Keratinocyte (primary cell): ENCODE measurements at regions not wholly inside any gene's neighbourhood (a gene's known extent, or its start where the extent isn't known, plus 50 kb on each side); places are given as distances from the start of the nearest gene placed in this dataset.

Experiments
- DNase-seq: peaks from one replicate; pipeline ENCODE4 v3.0.0-alpha.2; 2011; ENCODE audit warnings: low read depth, missing footprints, low spot score
- FAIRE-seq: peaks from 2 replicates; lab custom pipeline; 2011; peaks lifted over from hg19 to GRCh38; lab: Jason Lieb, UNC
- H2AFZ ChIP-seq: 2 replicates; pipeline ENCODE4 v1.6.0; 2012; ENCODE audit warnings: low read length, control low read depth, inconsistent platforms; ENCODE audit not compliant: control insufficient read depth
- H3K27ac ChIP-seq: 2 replicates; pipeline ENCODE4 v1.5.1; 2011; ENCODE audit warnings: low read length; ENCODE audit not compliant: control insufficient read depth, insufficient read depth
- H3K27me3 ChIP-seq: 3 replicates; pipeline ENCODE4 v1.6.0; 2011; ENCODE audit warnings: low read length; ENCODE audit not compliant: control insufficient read depth, insufficient read depth; ENCODE audit errors: extremely low read depth
- H3K36me3 ChIP-seq, 2 experiments: 2 replicates in 1 of 2; 3 replicates in 1 of 2; pipeline ENCODE4 v1.5.1; 2011; ENCODE audit warnings: low read length in 2 of 2, mild to moderate bottlenecking in 1 of 2; ENCODE audit not compliant: control insufficient read depth in 2 of 2, insufficient read depth in 2 of 2; ENCODE audit errors: extremely low read depth in 1 of 2
- H3K4me1 ChIP-seq: 3 replicates; pipeline ENCODE4 v1.5.1; 2011; ENCODE audit warnings: low read length; ENCODE audit not compliant: control insufficient read depth, insufficient read depth; ENCODE audit errors: extremely low read depth
- H3K4me2 ChIP-seq: 3 replicates; pipeline ENCODE4 v1.6.0; 2011; ENCODE audit warnings: low read depth, low read length; ENCODE audit not compliant: control insufficient read depth, insufficient read depth; ENCODE audit errors: extremely low read depth
- H3K4me3 ChIP-seq, 3 experiments: fragments of 200-600 bp in 1 of 3; sonication (generic) in 1 of 3; 2 replicates in 2 of 3; 3 replicates in 1 of 3; pipeline ENCODE4 v1.5.1; 2011 to 2016; ENCODE audit warnings: low read length in 3 of 3, mild to moderate bottlenecking in 3 of 3, control low read depth in 2 of 3, inconsistent platforms in 1 of 3, low read depth in 1 of 3, mixed read lengths in 1 of 3, mixed run types in 1 of 3, moderate library complexity in 1 of 3; ENCODE audit not compliant: control insufficient read depth in 2 of 3, insufficient read depth in 2 of 3; ENCODE audit errors: extremely low read depth in 1 of 3
- H3K79me2 ChIP-seq: 2 replicates; pipeline ENCODE4 v1.6.0; 2012; ENCODE audit warnings: low read length; ENCODE audit not compliant: control insufficient read depth, insufficient read depth
- H3K9ac ChIP-seq: 3 replicates; pipeline ENCODE4 v1.6.0; 2011; ENCODE audit warnings: low read length; ENCODE audit not compliant: control insufficient read depth, insufficient read depth; ENCODE audit errors: extremely low read depth
- H3K9me1 ChIP-seq: 3 replicates; pipeline ENCODE4 v1.6.0; 2011; ENCODE audit warnings: low read length; ENCODE audit not compliant: control insufficient read depth, insufficient read depth; ENCODE audit errors: extremely low read depth
- H3K9me3 ChIP-seq: 2 replicates; pipeline ENCODE4 v1.5.1; 2012; ENCODE audit warnings: low read depth, low read length; ENCODE audit not compliant: control insufficient read depth
- H4K20me1 ChIP-seq: 3 replicates; pipeline ENCODE4 v1.6.0; 2011; ENCODE audit warnings: low read length; ENCODE audit not compliant: control insufficient read depth, insufficient read depth; ENCODE audit errors: extremely low read depth
- EZH2 ChIP-seq: IDR thresholded peaks from one replicate; pipeline ENCODE4 v1.6.1; 2012; ENCODE audit warnings: inconsistent platforms, mild to moderate bottlenecking, low read length, moderate library complexity
- dilution Hi-C: fragments of 300-500 bp; cut with MboI; formaldehyde crosslinking; loops from one replicate; pipeline ENCODE4 v1.7.0; 2020; ENCODE audit warnings: low sequenced_read_pairs; ENCODE audit not compliant: extremely low pct_ligation_motif_present
- TF ChIP-seq, protein P1 (sequence below), 3 experiments: IDR thresholded peaks in 1 of 3; conservative IDR thresholded peaks in 1 of 3; optimal IDR thresholded peaks in 1 of 3; 2 replicates in 2 of 3; 3 replicates in 1 of 3; pipeline versions ENCODE3 to v1.5.1; 2011; ENCODE audit warnings: low read length in 3 of 3, mild to moderate bottlenecking in 3 of 3, moderate library complexity in 2 of 3, control low read depth in 1 of 3, inconsistent platforms in 1 of 3; ENCODE audit not compliant: insufficient read depth in 2 of 3; ENCODE audit errors: extremely low read depth in 1 of 3

DNA sequence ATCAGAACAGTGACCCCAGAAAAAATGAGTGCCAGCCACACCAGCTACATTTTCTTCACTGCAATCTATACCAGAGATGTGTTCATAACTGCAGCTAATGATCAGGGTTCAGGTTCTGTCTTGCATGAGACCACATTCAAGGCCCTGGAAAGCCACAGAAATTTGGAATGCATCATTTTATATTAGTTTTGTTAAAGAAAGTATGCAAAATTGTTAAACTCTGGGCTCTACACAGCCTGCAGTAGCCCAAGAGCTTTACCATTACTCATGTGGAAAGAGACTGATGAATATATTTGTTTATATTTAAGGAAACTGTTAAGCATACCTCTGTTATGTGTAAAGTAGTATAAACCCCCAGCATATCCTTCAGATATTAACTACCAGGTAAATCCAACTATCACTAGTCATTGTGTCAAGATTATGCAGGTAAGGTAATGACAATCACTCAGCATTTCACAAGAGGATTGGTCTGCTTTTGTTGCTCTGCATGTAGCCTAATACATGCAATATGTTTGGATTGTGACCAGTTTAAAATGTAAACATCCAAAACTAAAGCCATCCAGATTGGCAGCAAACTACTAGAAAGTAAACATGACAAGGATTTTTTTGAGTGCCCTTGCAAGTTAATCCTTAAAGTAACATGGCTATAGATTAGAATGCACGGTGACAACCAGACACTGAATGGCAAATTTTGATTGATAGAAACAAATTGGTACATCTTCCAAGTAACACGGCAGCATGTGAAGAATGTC is 429.1 kb upstream of the ARGLU1 start:
- dilution Hi-C loops: no loop called here
- no peaks in the 10 kb centered on the region for H4K20me1 ChIP-seq
- no peak overlapping the region for H2AFZ ChIP-seq
- H3K79me2 ChIP-seq: no peaks in the 10 kb centered on the region
- DNase-seq (no peak), FAIRE-seq (no peak)
- no peak overlapping the region for H3K4me3 ChIP-seq
- no peaks in the 10 kb centered on the region for H3K27me3 ChIP-seq
- H3K27ac ChIP-seq: no peak overlapping the region
- no peak for TF ChIP-seq EZH2
- no peaks in the 10 kb centered on the region for H3K9me3 ChIP-seq
- H3K4me2 ChIP-seq: no peak overlapping the region
- H3K9ac ChIP-seq: no peak overlapping the region
- no peaks in the 10 kb centered on the region for H3K36me3 ChIP-seq
- no peaks in the 10 kb centered on the region for H3K9me1 ChIP-seq
- H3K4me1 ChIP-seq: no peaks in the 10 kb centered on the region

DNA sequence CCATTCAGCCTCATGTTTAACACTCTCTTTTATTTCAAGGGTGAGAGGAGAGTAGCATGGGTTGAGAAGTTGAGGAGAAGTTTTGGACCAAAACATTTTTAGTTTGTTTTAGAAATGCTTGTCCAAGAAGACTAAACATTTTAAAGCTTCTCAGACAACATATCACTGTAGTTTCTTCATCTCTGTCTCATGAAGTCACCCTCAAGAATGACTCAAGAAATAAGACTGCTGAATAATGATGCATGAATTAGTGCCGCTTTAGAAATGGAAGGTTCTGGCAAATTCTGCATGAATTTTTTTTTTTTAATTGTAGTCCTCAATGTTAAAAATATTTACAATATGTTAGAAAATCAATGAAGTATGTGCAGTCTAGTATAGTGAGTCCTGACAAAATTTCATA is 422.7 kb upstream of the ARGLU1 start:
- H3K79me2 ChIP-seq: no peaks in the 10 kb centered on the region
- H3K4me3 ChIP-seq: no peak overlapping the region
- no peak overlapping the region for H3K27ac ChIP-seq
- no peak overlapping the region for H3K4me2 ChIP-seq
- no peak overlapping the region for H3K9ac ChIP-seq
- no peaks in the 10 kb centered on the region for H3K36me3 ChIP-seq
- H3K9me1 ChIP-seq: no peaks in the 10 kb centered on the region
- H3K27me3 ChIP-seq: no peaks in the 10 kb centered on the region
- TF ChIP-seq EZH2: no peak
- TF ChIP-seq, protein P1, sequence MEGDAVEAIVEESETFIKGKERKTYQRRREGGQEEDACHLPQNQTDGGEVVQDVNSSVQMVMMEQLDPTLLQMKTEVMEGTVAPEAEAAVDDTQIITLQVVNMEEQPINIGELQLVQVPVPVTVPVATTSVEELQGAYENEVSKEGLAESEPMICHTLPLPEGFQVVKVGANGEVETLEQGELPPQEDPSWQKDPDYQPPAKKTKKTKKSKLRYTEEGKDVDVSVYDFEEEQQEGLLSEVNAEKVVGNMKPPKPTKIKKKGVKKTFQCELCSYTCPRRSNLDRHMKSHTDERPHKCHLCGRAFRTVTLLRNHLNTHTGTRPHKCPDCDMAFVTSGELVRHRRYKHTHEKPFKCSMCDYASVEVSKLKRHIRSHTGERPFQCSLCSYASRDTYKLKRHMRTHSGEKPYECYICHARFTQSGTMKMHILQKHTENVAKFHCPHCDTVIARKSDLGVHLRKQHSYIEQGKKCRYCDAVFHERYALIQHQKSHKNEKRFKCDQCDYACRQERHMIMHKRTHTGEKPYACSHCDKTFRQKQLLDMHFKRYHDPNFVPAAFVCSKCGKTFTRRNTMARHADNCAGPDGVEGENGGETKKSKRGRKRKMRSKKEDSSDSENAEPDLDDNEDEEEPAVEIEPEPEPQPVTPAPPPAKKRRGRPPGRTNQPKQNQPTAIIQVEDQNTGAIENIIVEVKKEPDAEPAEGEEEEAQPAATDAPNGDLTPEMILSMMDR (optimal IDR thresholded peaks at IDR 0.05 in 1 of 3, IDR thresholded peaks at IDR 0.05 in 1 of 3, conservative IDR thresholded peaks at IDR 0.05 in 1 of 3; ENCODE audit: extremely low read depth in 1 of 3, insufficient read depth in 2 of 3, low read length in 3 of 3): no peak
- FAIRE-seq: no peak
- no peaks in the 10 kb centered on the region for H3K9me3 ChIP-seq
- H2AFZ ChIP-seq: no peak overlapping the region
- H3K4me1 ChIP-seq: peaks cover 5% of the 10 kb centered on the region
- no peaks in the 10 kb centered on the region for H4K20me1 ChIP-seq
- dilution Hi-C loops: no loop called here
- DNase-seq: no peak

DNA sequence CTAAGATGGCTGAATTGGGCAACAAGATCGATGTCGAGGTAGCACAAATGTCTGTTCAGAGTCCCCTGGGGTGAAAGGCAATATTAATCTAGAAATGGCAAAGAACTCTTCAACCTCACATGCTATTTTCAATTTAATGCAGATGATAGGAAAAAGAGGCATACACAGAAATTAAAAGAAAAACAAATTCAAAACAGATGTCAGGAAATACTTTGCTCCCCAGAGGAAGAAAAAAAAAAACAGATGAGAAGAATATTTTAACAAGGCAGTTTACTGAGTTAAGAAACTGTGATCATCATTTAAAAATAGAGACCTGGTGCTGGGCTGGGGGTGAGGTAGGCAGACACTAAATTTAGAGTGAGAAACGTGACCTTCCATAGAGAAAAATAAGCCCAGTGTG is 421.9 kb upstream of the ARGLU1 start:
- no peak overlapping the region for H3K4me3 ChIP-seq
- H4K20me1 ChIP-seq: no peaks in the 10 kb centered on the region
- no peak for TF ChIP-seq EZH2
- TF ChIP-seq, protein P1 (optimal IDR thresholded peaks at IDR 0.05 in 1 of 3, IDR thresholded peaks at IDR 0.05 in 1 of 3, conservative IDR thresholded peaks at IDR 0.05 in 1 of 3; ENCODE audit: extremely low read depth in 1 of 3, insufficient read depth in 2 of 3, low read length in 3 of 3): no peak
- dilution Hi-C loops: no loop called here
- H3K79me2 ChIP-seq: no peaks in the 10 kb centered on the region
- no peaks in the 10 kb centered on the region for H3K9me1 ChIP-seq
- H3K36me3 ChIP-seq: no peaks in the 10 kb centered on the region
- DNase-seq: no peak
- peaks cover 5% of the 10 kb centered on the region for H3K4me1 ChIP-seq
- FAIRE-seq: no peak
- H3K27ac ChIP-seq: no peak overlapping the region
- H3K9me3 ChIP-seq: no peaks in the 10 kb centered on the region
- no peak overlapping the region for H3K9ac ChIP-seq
- H3K4me2 ChIP-seq: no peak overlapping the region
- no peak overlapping the region for H2AFZ ChIP-seq
- no peaks in the 10 kb centered on the region for H3K27me3 ChIP-seq
